Activated CD8-positive, alpha-beta memory T cell treated with anti-CD3 and anti-CD28 coated beads for 24 hours (primary cell): ENCODE measurements at regions not wholly inside any gene's neighbourhood (a gene's known extent, or its start where the extent isn't known, plus 50 kb on each side); places are given as distances from the start of the nearest gene placed in this dataset.
"Not testable (repeated sequence)": the region's sequence is repeated elsewhere in the genome, so short reads cannot be mapped to it uniquely, and the experiment has no call there.

Source experiments
- DNase-seq: peaks from one replicate; pipeline ENCODE4 v3.0.0-alpha.2; 2020

DNA sequence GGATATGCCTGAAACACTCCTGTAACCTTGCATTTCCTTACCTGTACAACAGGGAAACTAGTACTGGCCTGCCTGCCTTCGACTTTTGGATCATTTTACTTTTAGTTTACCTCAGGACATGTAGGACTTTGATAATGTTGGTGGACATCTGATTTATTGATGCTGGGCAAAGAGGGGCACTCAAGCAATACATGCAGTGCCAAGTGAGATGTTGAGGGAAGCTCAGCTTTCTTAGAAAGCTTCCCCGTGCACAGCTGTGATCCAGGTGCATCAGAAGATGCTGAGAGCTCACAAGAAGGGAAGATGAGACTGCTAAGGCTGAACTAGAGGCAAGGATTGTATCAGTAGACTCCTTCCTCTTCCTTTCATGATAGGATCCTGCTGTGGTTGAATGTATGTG, 336.2 kb upstream of the NCAM1 start:
- not testable (repeated sequence) for DNase-seq

DNA sequence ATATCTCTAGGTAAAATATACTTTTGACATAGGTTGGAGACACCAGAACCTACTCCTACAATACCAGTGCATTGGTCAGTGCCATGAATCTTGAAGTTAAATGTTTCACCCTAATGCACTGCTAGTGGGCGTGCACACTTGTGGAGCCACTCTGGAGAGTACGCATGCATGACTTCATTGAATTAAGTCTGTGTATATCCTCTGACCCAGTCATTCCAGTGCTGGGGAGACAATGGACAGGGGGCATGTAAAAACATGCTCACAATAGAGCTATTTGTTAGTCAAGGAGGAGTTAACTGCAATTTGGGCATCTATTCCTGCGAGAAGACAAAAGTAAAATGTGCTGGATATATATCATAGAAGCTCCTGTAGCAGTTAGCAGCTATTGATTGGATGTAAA, 335.4 kb upstream of the NCAM1 start:
- no peak for DNase-seq

- DNase-seq: no peak
These were observed 334.5 kb upstream of the NCAM1 start for GRCh38 chr11:112626731-112627130.

- no peak for DNase-seq
These were observed 333.6 kb upstream of the NCAM1 start for GRCh38 chr11:112627588-112628045.

DNA sequence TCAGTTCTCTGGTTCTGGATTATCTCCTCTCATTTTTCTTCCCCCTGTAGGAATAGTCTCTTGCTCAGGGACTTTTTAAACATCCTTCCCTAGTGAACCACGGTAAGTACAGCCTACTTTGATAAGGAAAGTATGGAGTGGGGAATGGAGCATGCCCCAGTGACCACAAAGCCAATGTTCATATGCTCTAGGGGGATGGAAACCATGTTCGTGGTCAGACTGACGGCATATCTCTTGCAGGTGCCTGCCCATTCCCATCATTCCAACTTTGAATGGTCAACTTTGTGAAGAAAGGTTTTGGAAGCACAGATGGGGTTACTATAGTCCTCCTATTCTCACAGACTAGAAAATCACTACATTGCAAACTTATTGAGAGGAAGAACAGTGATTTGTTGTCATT, 332.5 kb upstream of the NCAM1 start:
- DNase-seq: no peak

- no peak for DNase-seq
These were observed 330.7 kb upstream of the NCAM1 start for GRCh38 chr11:112630496-112630895.

DNA sequence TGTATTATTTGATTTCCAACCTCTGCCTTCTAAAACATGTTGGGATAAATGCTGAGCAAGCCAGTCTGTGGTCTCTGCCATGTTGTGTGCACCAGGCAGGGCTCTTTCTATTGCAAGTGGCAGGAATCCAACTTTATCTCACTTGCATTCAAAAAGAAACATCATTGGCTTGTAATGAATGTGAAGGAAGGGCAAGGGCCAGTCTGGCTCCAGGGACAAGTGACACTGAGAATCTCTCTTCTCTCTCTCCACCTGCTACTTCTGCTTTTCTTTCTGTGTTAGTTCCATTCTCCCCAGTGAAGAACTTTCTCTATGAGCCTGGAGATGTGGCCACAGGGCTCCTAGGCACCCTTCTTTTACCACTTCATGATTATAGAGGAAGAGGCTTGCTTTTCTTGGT, 329.9 kb upstream of the NCAM1 start:
- DNase-seq: no peak

GRCh38 chr11:112632866-112633505, 328.2 kb upstream of the NCAM1 start:
- DNase-seq: no peak

- DNase-seq: no peak
These were observed 326.7 kb upstream of the NCAM1 start for GRCh38 chr11:112634551-112634950.

DNA sequence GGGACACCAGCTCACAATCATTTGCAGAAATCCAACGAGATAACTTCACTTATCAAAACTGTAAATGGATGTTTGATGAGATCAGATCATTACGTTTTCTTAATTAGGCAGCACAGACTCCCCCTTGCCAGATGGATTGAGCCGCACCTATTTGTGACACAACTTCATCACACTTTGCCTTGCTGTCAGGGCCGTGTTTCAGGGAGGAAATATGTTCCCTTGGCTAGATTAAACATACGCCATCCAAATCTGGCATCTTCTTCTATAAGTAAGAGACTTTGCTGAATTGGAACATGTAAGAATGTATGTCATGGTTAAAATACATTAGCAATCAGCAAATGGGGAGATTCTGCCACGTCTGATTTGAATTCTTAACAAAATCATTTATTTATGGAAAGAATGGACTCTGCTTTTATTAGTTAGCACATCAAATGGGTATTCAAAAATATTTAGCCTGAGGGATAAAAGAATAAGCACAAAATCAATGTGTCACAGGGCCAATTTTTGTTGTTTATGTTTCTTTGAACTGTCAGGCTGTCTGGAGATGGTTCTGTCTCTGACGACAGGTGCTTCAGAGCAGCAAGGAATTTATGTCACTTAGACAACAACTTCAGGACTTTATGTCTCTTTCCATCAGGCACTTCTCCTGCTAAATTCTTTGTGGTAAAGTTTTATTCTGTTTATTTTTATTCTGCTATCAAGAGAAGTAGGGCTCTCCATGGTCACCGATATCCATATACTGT, 326.1 kb upstream of the NCAM1 start:
- no peak for DNase-seq

GRCh38 chr11:112637076-112637475, 324.1 kb upstream of the NCAM1 start:
- DNase-seq: no peak

DNA sequence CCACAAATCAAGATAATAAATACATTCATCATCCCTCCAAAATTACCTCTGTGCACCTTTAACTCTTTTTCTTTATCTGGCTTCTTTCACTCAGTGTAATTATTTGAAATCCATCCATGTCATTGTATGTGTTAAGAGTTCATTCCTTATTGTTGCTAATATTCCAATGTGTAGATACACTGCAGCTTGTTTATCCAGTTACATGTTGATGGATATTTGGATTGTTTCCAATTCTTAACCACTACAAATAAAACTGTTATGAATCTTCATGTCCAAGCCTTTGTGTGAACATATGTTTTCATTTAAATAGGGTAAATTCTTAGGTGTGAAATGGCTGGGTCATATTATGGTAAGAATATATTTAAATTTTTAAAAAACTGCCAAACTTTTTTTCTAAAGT, 323.3 kb upstream of the NCAM1 start:
- no peak for DNase-seq

DNA sequence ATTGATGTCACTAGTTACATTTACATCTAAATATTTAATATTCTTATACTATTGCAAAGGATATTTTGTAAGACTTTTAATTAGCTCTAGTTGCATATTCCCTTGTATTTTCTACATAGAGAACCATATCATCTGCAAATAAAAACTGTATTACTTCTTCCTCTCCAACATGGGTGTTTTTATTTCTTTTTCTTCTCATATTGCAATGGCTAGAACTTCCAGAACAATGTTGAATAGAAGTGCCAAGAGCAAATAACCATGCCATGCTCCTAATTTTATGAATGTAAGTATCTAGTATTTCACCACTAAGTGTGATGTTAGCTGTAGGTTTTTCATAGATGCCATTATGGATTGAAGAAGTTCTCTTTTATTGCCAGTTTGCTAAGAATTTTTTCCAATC, 321.8 kb upstream of the NCAM1 start:
- DNase-seq: no peak

GRCh38 chr11:112643416-112643815, 317.8 kb upstream of the NCAM1 start:
- no peak for DNase-seq

GRCh38 chr11:112644410-112645131, 316.6 kb upstream of the NCAM1 start:
- no peak for DNase-seq

- DNase-seq: no peak
These were observed 311.4 kb upstream of the NCAM1 start for GRCh38 chr11:112649856-112650255.

DNA sequence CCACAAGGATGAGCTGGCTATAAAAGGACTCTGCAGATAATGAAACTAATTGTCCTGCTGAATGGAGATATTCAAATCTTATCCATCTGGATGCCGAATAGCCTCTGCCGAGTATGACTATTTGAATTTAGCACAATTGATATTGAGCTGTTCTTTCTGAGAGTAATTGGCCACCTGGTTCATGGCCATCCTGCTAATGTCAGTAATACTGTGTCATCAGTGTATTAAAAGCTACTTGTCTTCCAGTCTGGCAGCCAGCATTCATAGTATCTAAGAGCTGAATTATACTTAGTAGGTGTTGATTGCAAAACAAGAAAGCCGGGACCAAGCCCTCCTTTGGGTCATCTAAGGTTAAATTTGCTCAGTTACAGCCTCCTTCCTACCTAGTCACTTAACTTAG, 310.7 kb upstream of the NCAM1 start:
- DNase-seq: no peak

DNA sequence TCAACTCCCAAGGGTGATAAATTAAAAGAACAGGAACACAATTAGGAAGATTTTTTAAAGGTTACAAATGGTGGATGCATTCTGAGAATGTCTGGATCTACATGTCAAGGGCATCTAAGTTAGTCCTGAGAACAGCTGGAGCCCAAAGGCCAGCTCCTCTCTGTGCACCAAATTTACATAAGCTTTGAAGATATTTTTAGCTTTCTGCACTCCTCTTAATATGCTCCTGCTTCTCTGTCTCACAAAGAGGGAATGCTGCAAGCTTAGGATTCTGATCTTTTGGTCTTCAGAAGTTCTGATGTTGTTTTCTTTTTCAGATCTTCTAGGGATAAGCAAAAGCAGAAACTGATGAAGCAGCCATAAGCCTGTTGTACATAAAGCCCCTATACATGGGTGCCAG, 309.8 kb upstream of the NCAM1 start:
- DNase-seq: no peak

DNA sequence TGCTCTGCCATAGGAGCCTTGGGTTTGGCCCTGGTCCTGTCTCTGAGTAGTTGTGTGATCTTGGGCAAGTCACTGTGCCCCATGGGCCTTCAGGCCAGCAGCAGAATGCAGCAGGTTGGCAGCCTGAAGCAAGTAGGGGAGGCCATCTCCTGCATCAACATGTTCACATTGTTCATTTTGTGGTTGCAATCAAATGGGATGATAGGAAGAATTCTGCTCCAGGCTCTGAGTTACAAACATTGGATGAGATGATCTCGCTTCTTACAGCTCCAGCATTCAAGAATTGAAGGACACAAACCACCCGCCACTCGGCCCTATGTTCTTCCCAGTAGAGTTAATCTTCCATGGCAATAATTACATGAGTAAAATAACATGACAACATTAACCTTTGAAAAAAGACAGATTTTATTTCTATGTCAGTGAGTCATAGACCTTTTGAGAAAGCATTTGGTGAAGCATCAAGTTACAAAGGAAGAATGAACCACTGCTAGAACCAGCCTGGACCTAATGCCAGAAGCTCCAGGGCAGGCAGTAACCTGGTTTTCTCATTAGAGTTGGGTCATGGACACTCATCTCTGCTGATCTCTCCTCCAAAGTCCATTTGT, 308.3 kb upstream of the NCAM1 start:
- no peak for DNase-seq

- no peak for DNase-seq
These were observed 305.8 kb upstream of the NCAM1 start for GRCh38 chr11:112655371-112655770.

GRCh38 chr11:112656772-112657428, 304.3 kb upstream of the NCAM1 start:
- DNase-seq: no peak

GRCh38 chr11:112658431-112658878, 302.8 kb upstream of the NCAM1 start:
- no peak for DNase-seq

- DNase-seq: no peak
These were observed 300.1 kb upstream of the NCAM1 start for GRCh38 chr11:112661146-112661545.
